Activated naive CD4-positive, alpha-beta T cell treated with Interleukin-2 at 50 U/mL for 16 hours (primary cell): ENCODE measurements at regions not wholly inside any gene's neighbourhood (a gene's known extent, or its start where the extent isn't known, plus 50 kb on each side); places are given as distances from the start of the nearest gene placed in this dataset.
"Not testable (repeated sequence)": the region's sequence is repeated elsewhere in the genome, so short reads cannot be mapped to it uniquely, and the experiment has no call there.

ENCODE experiments used
- DNase-seq: peaks from one replicate; pipeline ENCODE4 v3.0.0-alpha.2; 2020

- no peak for DNase-seq
These were observed 870.3 kb upstream of the RAG2 start for GRCh38 chr11:37468344-37468743.

GRCh38 chr11:37465221-37465620 lies 867.2 kb upstream of the RAG2 start:
- no peak for DNase-seq

- DNase-seq: no peak
These were observed 861.4 kb upstream of the RAG2 start for GRCh38 chr11:37459456-37459855.

- no peak for DNase-seq
These were observed 858.7 kb upstream of the RAG2 start for GRCh38 chr11:37456746-37457145.

GRCh38 chr11:37451903-37452302 lies 853.9 kb upstream of the RAG2 start:
- DNase-seq: no peak

GRCh38 chr11:37450613-37451012 lies 852.6 kb upstream of the RAG2 start:
- no peak for DNase-seq

- no peak for DNase-seq
These were observed 851.1 kb upstream of the RAG2 start for GRCh38 chr11:37449146-37449545.

GRCh38 chr11:37442576-37442975 lies 844.5 kb upstream of the RAG2 start:
- DNase-seq: no peak

GRCh38 chr11:37431633-37432230 lies 833.7 kb upstream of the RAG2 start:
- not testable (repeated sequence) for DNase-seq

GRCh38 chr11:37430966-37431632 lies 833.1 kb upstream of the RAG2 start:
- DNase-seq: not testable (repeated sequence)

GRCh38 chr11:37422511-37422910 lies 824.5 kb upstream of the RAG2 start:
- DNase-seq: no peak

GRCh38 chr11:37411289-37411688 lies 813.3 kb upstream of the RAG2 start:
- DNase-seq: no peak

GRCh38 chr11:37409124-37409523 lies 811.1 kb upstream of the RAG2 start:
- DNase-seq: no peak

- DNase-seq: no peak
These were observed 809.4 kb upstream of the RAG2 start for GRCh38 chr11:37407461-37407860.

- DNase-seq: no peak
These were observed 808.6 kb upstream of the RAG2 start for GRCh38 chr11:37406651-37407050.

- no peak for DNase-seq
These were observed 806.2 kb upstream of the RAG2 start for GRCh38 chr11:37404231-37404630.

- no peak for DNase-seq
These were observed 804.6 kb upstream of the RAG2 start for GRCh38 chr11:37402663-37403062.

GRCh38 chr11:37394236-37394870 lies 796.3 kb upstream of the RAG2 start:
- DNase-seq: no peak

GRCh38 chr11:37391615-37392014 lies 793.6 kb upstream of the RAG2 start:
- DNase-seq: no peak

- DNase-seq: no peak
These were observed 792.6 kb upstream of the RAG2 start for GRCh38 chr11:37390576-37391083.

- DNase-seq: no peak
These were observed 780.9 kb upstream of the RAG2 start for GRCh38 chr11:37378958-37379357.

- no peak for DNase-seq
These were observed 774.6 kb upstream of the RAG2 start for GRCh38 chr11:37372667-37373066.

- no peak for DNase-seq
These were observed 773.4 kb upstream of the RAG2 start for GRCh38 chr11:37371346-37371970.

- no peak for DNase-seq
These were observed 772.8 kb upstream of the RAG2 start for GRCh38 chr11:37370817-37371216.
